Small intestine (tissue), 7 donors: ENCODE measurements at regions not wholly inside any gene's neighbourhood (a gene's known extent, or its start where the extent isn't known, plus 50 kb on each side); places are given as distances from the start of the nearest gene placed in this dataset.

Experiments
- DNase-seq, 2 donors: peaks; one replicate each; pipeline versions ENCODE4 v3.0.0 to v3.0.0-alpha.2; 2013
- FAIRE-seq: peaks from 2 replicates; lab custom pipeline; 2012; peaks lifted over from hg19 to GRCh38; lab: Jason Lieb, UNC
- H3K27ac ChIP-seq, 3 donors: one replicate each; pipeline ENCODE4 v1.5.1; 2013; ENCODE audit warnings: low read length in 2 of 3, mild to moderate bottlenecking in 2 of 3, control low read depth in 1 of 3, inconsistent platforms in 1 of 3, low read depth in 1 of 3, moderate library complexity in 1 of 3
- H3K27me3 ChIP-seq, 3 donors: one replicate each; pipeline ENCODE4 v1.6.1; 2013; ENCODE audit warnings: low read length in 3 of 3, inconsistent platforms in 1 of 3; ENCODE audit not compliant: control insufficient read depth in 3 of 3, insufficient read depth in 3 of 3
- H3K36me3 ChIP-seq, 3 donors: one replicate each; pipeline ENCODE4 v1.6.1; 2013; ENCODE audit warnings: low read length in 3 of 3, inconsistent platforms in 1 of 3, low read depth in 1 of 3, mild to moderate bottlenecking in 1 of 3, moderate library complexity in 1 of 3; ENCODE audit not compliant: control insufficient read depth in 3 of 3, insufficient read depth in 2 of 3
- H3K4me1 ChIP-seq, 3 donors: one replicate each; pipeline ENCODE4 v1.6.1; 2013; ENCODE audit warnings: low read length in 2 of 3, inconsistent platforms in 1 of 3, low read depth in 1 of 3, mild to moderate bottlenecking in 1 of 3, moderate library complexity in 1 of 3; ENCODE audit not compliant: control insufficient read depth in 3 of 3, insufficient read depth in 2 of 3
- H3K4me3 ChIP-seq, 3 donors: one replicate each; pipeline ENCODE4 v1.5.1; 2013; ENCODE audit warnings: low read length in 3 of 3, control low read depth in 1 of 3, inconsistent platforms in 1 of 3, low read depth in 1 of 3, mild to moderate bottlenecking in 1 of 3, moderate library complexity in 1 of 3
- H3K9me3 ChIP-seq, 2 donors: one replicate each; pipeline ENCODE4 v1.6.1; 2013; ENCODE audit warnings: low read depth in 1 of 2, low read length in 1 of 2; ENCODE audit not compliant: control insufficient read depth in 2 of 2, insufficient read depth in 1 of 2
- WGBS, 3 donors: extraction: QIAGEN DNeasy Blood & Tissue Kit; methylation state at CpG; one replicate each; pipeline ENCODE4 v1.1.7; 2013; 5-methylcytosine and 5-hydroxymethylcytosine counted together
- donor health status: healthy with polysubstance abuse.
- donor health status: control.
- donor health status: control.
- donor health status: Bipolar disorder and iron deficiency.
- donor health status: healthy.

GRCh38 chr15:85296615-85297402 lies 83.6 kb upstream of the AKAP13 start:
- Histone ChIP-seq H3K27ac (no peak overlapping the region), H3K27me3 (no peaks in the 10 kb centered on the region), H3K36me3 (no peaks in the 10 kb centered on the region), H3K4me1 (no peaks in the 10 kb centered on the region), H3K9me3 (peaks cover 0 to 1% of the 10 kb centered on the region in 2 donors), H3K4me3 (peak overlapping the region in 1 of 3 donors; percentile 35)
- DNase-seq (peak; percentile 85 to 86), FAIRE-seq (no peak)
- WGBS, 3 donors, result 12 to 20% (median 12%) methylated on average over 14 of the region's 14 CpGs

GRCh38 chr15:85297537-85297936 lies 82.9 kb upstream of the AKAP13 start:
- DNase-seq (no peak), FAIRE-seq (no peak)
- Histone ChIP-seq H3K4me3 (no peak overlapping the region), H3K9me3 (no peaks in the 10 kb centered on the region), H3K27ac (no peak overlapping the region), H3K4me1 (no peaks in the 10 kb centered on the region), H3K36me3 (no peaks in the 10 kb centered on the region), H3K27me3 (no peaks in the 10 kb centered on the region)
- 79 to 92% (median 89%) methylated on average over 7 of the region's 7 CpGs for WGBS, 3 donors

GRCh38 chr15:85298366-85298765 lies 82.0 kb upstream of the AKAP13 start:
- DNase-seq (no peak), FAIRE-seq (no peak)
- Histone ChIP-seq H3K27ac (no peak overlapping the region), H3K36me3 (no peaks in the 10 kb centered on the region), H3K9me3 (no peaks in the 10 kb centered on the region), H3K4me1 (no peaks in the 10 kb centered on the region), H3K4me3 (no peak overlapping the region), H3K27me3 (no peaks in the 10 kb centered on the region)
- WGBS, 3 donors, result 81 to 91% (median 91%) methylated on average over 4 of the region's 4 CpGs

- 100% methylated on average over 1 of the region's 1 CpG for WGBS, 3 donors
- no peaks in the 10 kb centered on the region for H3K4me1 ChIP-seq
- no peak overlapping the region for H3K4me3 ChIP-seq
- no peak for FAIRE-seq
- no peaks in the 10 kb centered on the region for H3K9me3 ChIP-seq
- no peak overlapping the region for H3K27ac ChIP-seq
- H3K36me3 ChIP-seq, result no peaks in the 10 kb centered on the region
- no peaks in the 10 kb centered on the region for H3K27me3 ChIP-seq
- DNase-seq, result no peak
Measured at GRCh38 chr15:85298941-85299340, 81.5 kb upstream of the AKAP13 start.

- H3K27ac ChIP-seq, result no peak overlapping the region
- no peak for FAIRE-seq
- DNase-seq, result no peak
- H3K36me3 ChIP-seq, result no peaks in the 10 kb centered on the region
- H3K9me3 ChIP-seq, result peaks cover 0 to 7% of the 10 kb centered on the region in 2 donors
- H3K4me1 ChIP-seq, result no peaks in the 10 kb centered on the region
- no peaks in the 10 kb centered on the region for H3K27me3 ChIP-seq
- 78 to 87% (median 81%) methylated on average over 2 of the region's 2 CpGs for WGBS, 3 donors
- no peak overlapping the region for H3K4me3 ChIP-seq
Measured at GRCh38 chr15:85302271-85302670, 78.1 kb upstream of the AKAP13 start.

- WGBS, 3 donors, result 76 to 87% (median 79%) methylated on average over 2 of the region's 2 CpGs
- no peak overlapping the region for H3K27ac ChIP-seq
- no peak overlapping the region for H3K4me3 ChIP-seq
- no peak for DNase-seq
- no peaks in the 10 kb centered on the region for H3K36me3 ChIP-seq
- no peak for FAIRE-seq
- H3K4me1 ChIP-seq, result no peaks in the 10 kb centered on the region
- peaks cover 0 to 11% of the 10 kb centered on the region in 2 donors for H3K9me3 ChIP-seq
- H3K27me3 ChIP-seq, result no peaks in the 10 kb centered on the region
Measured at GRCh38 chr15:85305050-85305449, 75.4 kb upstream of the AKAP13 start.

- Histone ChIP-seq H3K36me3 (no peaks in the 10 kb centered on the region), H3K4me1 (no peaks in the 10 kb centered on the region), H3K27me3 (no peaks in the 10 kb centered on the region), H3K9me3 (peaks cover 0 to 11% of the 10 kb centered on the region in 2 donors), H3K27ac (no peak overlapping the region), H3K4me3 (no peak overlapping the region)
- WGBS, 3 donors, result 67 to 75% (median 74%) methylated on average over 5 of the region's 5 CpGs
- DNase-seq (no peak), FAIRE-seq (no peak)
Measured at GRCh38 chr15:85306946-85307686, 73.3 kb upstream of the AKAP13 start.

- Histone ChIP-seq H3K4me1 (no peaks in the 10 kb centered on the region), H3K9me3 (peaks cover 0 to 11% of the 10 kb centered on the region in 2 donors), H3K36me3 (no peaks in the 10 kb centered on the region), H3K27me3 (no peaks in the 10 kb centered on the region), H3K4me3 (no peak overlapping the region), H3K27ac (no peak overlapping the region)
- no peak for FAIRE-seq
- whole genome bisulfite sequencing, 3 donors, result 90 to 100% (median 95%) methylated on average over 2 of the region's 2 CpGs
- DNase-seq, result no peak
Measured at GRCh38 chr15:85307687-85308045, 72.7 kb upstream of the AKAP13 start.
